GM12874 (cell line): ENCODE measurements at regions not wholly inside any gene's neighbourhood (a gene's known extent, or its start where the extent isn't known, plus 50 kb on each side); places are given as distances from the start of the nearest gene placed in this dataset.
A peak's percentile ranks its signal among the peaks of the same experiment; 100 is the strongest.

Experiments
- TF ChIP-seq, protein P1 (sequence below): IDR thresholded peaks from 2 replicates; pipeline ENCODE4 v1.5.1; 2011; ENCODE audit warnings: low read depth, mild to moderate bottlenecking, control low read depth, low read length, moderate library complexity; ENCODE audit not compliant: insufficient read depth

GRCh38 chr14:35975814-35976213 lies 149.7 kb downstream of the BRMS1L start:
- TF ChIP-seq, protein P1, sequence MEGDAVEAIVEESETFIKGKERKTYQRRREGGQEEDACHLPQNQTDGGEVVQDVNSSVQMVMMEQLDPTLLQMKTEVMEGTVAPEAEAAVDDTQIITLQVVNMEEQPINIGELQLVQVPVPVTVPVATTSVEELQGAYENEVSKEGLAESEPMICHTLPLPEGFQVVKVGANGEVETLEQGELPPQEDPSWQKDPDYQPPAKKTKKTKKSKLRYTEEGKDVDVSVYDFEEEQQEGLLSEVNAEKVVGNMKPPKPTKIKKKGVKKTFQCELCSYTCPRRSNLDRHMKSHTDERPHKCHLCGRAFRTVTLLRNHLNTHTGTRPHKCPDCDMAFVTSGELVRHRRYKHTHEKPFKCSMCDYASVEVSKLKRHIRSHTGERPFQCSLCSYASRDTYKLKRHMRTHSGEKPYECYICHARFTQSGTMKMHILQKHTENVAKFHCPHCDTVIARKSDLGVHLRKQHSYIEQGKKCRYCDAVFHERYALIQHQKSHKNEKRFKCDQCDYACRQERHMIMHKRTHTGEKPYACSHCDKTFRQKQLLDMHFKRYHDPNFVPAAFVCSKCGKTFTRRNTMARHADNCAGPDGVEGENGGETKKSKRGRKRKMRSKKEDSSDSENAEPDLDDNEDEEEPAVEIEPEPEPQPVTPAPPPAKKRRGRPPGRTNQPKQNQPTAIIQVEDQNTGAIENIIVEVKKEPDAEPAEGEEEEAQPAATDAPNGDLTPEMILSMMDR, result no peak

DNA sequence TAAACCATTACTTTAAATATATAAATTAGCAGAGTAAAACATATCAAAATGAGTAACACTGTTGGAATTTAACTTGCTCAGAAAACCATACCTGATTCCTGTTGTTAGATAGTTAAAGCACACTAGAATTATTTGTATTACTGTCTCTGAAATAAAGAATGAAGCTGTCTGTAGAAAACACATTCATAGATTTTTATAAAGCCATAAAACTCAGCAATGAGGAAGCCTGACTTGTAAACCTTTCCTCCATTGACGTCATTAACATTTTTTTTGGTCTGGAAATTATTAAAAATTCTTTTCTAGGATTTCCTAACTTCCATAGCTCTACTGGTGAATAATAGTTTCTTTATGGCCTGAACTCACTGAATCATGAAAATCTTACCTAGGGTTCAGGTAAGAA lies 147.6 kb downstream of the BRMS1L start:
- TF ChIP-seq, protein P1, result no peak

DNA sequence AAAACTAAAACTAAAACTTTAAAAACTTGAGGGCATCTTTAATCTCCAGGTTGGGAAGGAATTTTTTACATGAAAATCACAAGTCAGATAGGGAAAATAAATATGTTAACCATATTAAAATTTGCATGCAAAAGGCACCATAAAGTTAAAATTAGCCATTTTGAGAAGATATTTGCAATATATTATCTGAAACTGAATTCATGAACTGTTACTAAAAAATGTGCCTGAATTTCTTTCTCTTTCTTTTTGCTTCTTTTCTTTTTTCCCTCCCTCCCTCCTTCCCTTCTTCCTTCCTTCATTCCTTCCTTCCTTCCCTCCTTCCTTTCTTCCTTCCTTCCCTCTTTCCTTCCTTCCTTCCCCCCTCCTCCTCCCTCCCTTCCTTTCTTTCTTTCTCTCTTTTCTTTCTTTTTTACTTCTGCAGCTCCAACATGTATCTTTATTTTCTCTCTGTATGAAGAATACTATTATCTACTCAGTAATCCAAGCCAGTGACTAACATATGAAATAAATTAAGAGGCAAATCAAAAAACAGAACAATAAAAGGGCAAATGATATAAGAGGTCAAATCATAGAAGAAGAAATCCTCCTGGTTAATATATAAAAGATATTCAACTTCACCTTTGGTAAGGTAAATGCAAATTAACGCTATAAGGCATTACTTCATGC lies 146.0 kb downstream of the BRMS1L start:
- TF ChIP-seq, protein P1, result no peak

GRCh38 chr14:35969310-35969709 lies 143.2 kb downstream of the BRMS1L start:
- TF ChIP-seq, protein P1, result no peak

- TF ChIP-seq, protein P1, result no peak
Measured at GRCh38 chr14:35965400-35965799, 139.3 kb downstream of the BRMS1L start.

- TF ChIP-seq, protein P1, result no peak
Measured at GRCh38 chr14:35964697-35965286, 138.7 kb downstream of the BRMS1L start.

- TF ChIP-seq, protein P1, result peak; percentile 35; the same call in 1 of the 2 replicates
Measured at GRCh38 chr14:35963209-35963608, 137.1 kb downstream of the BRMS1L start.
